KMS-11 (cell line): ENCODE measurements at regions not wholly inside any gene's neighbourhood (a gene's known extent, or its start where the extent isn't known, plus 50 kb on each side); places are given as distances from the start of the nearest gene placed in this dataset.
"Not testable (repeated sequence)": the region's sequence is repeated elsewhere in the genome, so short reads cannot be mapped to it uniquely, and the experiment has no call there.

ENCODE experiments used
- H2AFZ ChIP-seq: fragments of 200-600 bp; sonication (generic); 2 replicates; pipeline ENCODE4 v1.6.1; 2016; ENCODE audit warnings: antibody characterized with exemption, mixed run types, low read depth
- H3K27ac ChIP-seq: fragments of 200-600 bp; sonication (generic); 2 replicates; pipeline ENCODE4 v1.6.1; 2016; ENCODE audit warnings: mild to moderate bottlenecking, mixed run types
- H3K27me3 ChIP-seq: fragments of 200-600 bp; sonication (generic); 2 replicates; pipeline ENCODE4 v1.6.1; 2017; ENCODE audit warnings: mild to moderate bottlenecking, low read depth, mixed run types, moderate library complexity; ENCODE audit not compliant: insufficient read depth
- H3K36me3 ChIP-seq: fragments of 200-600 bp; sonication (generic); 2 replicates; pipeline ENCODE4 v1.6.1; 2017; ENCODE audit warnings: mild to moderate bottlenecking, mixed run types; ENCODE audit not compliant: insufficient read depth
- H3K4me1 ChIP-seq: fragments of 200-600 bp; sonication (generic); 2 replicates; pipeline ENCODE4 v1.6.1; 2016; ENCODE audit warnings: mild to moderate bottlenecking, low read depth, mixed run types; ENCODE audit not compliant: poor library complexity, severe bottlenecking
- H3K4me2 ChIP-seq: fragments of 200-600 bp; sonication (generic); 2 replicates; pipeline ENCODE4 v1.7.0; 2016; ENCODE audit warnings: mild to moderate bottlenecking, mixed run types
- H3K4me3 ChIP-seq: fragments of 200-600 bp; sonication (generic); IDR thresholded peaks from 2 replicates; pipeline ENCODE4 v1.6.1; 2017; ENCODE audit warnings: low read depth, low read length, mixed read lengths; ENCODE audit not compliant: insufficient read depth
- H3K79me2 ChIP-seq: fragments of 200-600 bp; sonication (generic); 2 replicates; pipeline ENCODE4 v1.6.1; 2016; ENCODE audit warnings: low read depth, mixed run types; ENCODE audit not compliant: insufficient read depth
- H3K9ac ChIP-seq: fragments of 200-600 bp; sonication (generic); 2 replicates; pipeline ENCODE4 v1.6.1; 2016; ENCODE audit warnings: mild to moderate bottlenecking, mixed run types
- H4K20me1 ChIP-seq: fragments of 200-600 bp; sonication (generic); 2 replicates; pipeline ENCODE4 v1.6.1; 2016; ENCODE audit warnings: mild to moderate bottlenecking, mixed run types; ENCODE audit not compliant: insufficient read depth
- CTCF ChIP-seq: fragments of 200-600 bp; sonication (generic); conservative IDR thresholded peaks from 2 replicates; pipeline ENCODE4 v1.6.1; 2017; ENCODE audit warnings: low read depth, mild to moderate bottlenecking, antibody characterized with exemption, low read length, moderate library complexity, mixed read lengths

- H3K9ac ChIP-seq, result no peak overlapping the region
- H2AFZ ChIP-seq, result no peak overlapping the region
- no peaks in the 10 kb centered on the region for H4K20me1 ChIP-seq
- no peak overlapping the region for H3K4me3 ChIP-seq
- no peak for TF ChIP-seq CTCF
- H3K4me1 ChIP-seq, result no peaks in the 10 kb centered on the region
- H3K4me2 ChIP-seq, result no peak overlapping the region
- no peaks in the 10 kb centered on the region for H3K79me2 ChIP-seq
- no peaks in the 10 kb centered on the region for H3K36me3 ChIP-seq
- H3K27me3 ChIP-seq, result no peaks in the 10 kb centered on the region
- no peak overlapping the region for H3K27ac ChIP-seq
Observed at GRCh38 chr10:30171601-30172000, 112.2 kb upstream of the JCAD start.

- H3K79me2 ChIP-seq, result no peaks in the 10 kb centered on the region
- no peaks in the 10 kb centered on the region for H4K20me1 ChIP-seq
- H3K9ac ChIP-seq, result no peak overlapping the region
- no peak overlapping the region for H3K4me2 ChIP-seq
- no peaks in the 10 kb centered on the region for H3K36me3 ChIP-seq
- H3K27me3 ChIP-seq, result no peaks in the 10 kb centered on the region
- no peak overlapping the region for H3K27ac ChIP-seq
- TF ChIP-seq CTCF, result no peak
- H3K4me1 ChIP-seq, result no peaks in the 10 kb centered on the region
- H2AFZ ChIP-seq, result no peak overlapping the region
- H3K4me3 ChIP-seq, result no peak overlapping the region
Observed at GRCh38 chr10:30170814-30171213, 111.4 kb upstream of the JCAD start.

GRCh38 chr10:30170146-30170545 lies 110.8 kb upstream of the JCAD start:
- H4K20me1 ChIP-seq, result no peaks in the 10 kb centered on the region
- no peaks in the 10 kb centered on the region for H3K36me3 ChIP-seq
- H3K79me2 ChIP-seq, result no peaks in the 10 kb centered on the region
- no peak overlapping the region for H3K9ac ChIP-seq
- H3K4me1 ChIP-seq, result no peaks in the 10 kb centered on the region
- no peak overlapping the region for H3K4me3 ChIP-seq
- H3K27me3 ChIP-seq, result no peaks in the 10 kb centered on the region
- no peak for TF ChIP-seq CTCF
- no peak overlapping the region for H3K4me2 ChIP-seq
- H2AFZ ChIP-seq, result no peak overlapping the region
- no peak overlapping the region for H3K27ac ChIP-seq

- Histone ChIP-seq H3K27ac (no peak overlapping the region), H3K27me3 (no peaks in the 10 kb centered on the region), H3K4me3 (no peak overlapping the region), H3K36me3 (no peaks in the 10 kb centered on the region), H3K9ac (no peak overlapping the region), H3K4me1 (no peaks in the 10 kb centered on the region), H3K4me2 (no peak overlapping the region), H3K79me2 (no peaks in the 10 kb centered on the region), H4K20me1 (no peaks in the 10 kb centered on the region), H2AFZ (no peak overlapping the region)
- no peak for TF ChIP-seq CTCF
Observed at GRCh38 chr10:30169342-30169741, 110.0 kb upstream of the JCAD start.

GRCh38 chr10:30166929-30167328 lies 107.5 kb upstream of the JCAD start:
- H3K4me3 ChIP-seq, result no peak overlapping the region
- no peak overlapping the region for H2AFZ ChIP-seq
- H3K4me1 ChIP-seq, result no peaks in the 10 kb centered on the region
- H3K27me3 ChIP-seq, result no peaks in the 10 kb centered on the region
- H3K36me3 ChIP-seq, result no peaks in the 10 kb centered on the region
- no peaks in the 10 kb centered on the region for H3K79me2 ChIP-seq
- no peak for TF ChIP-seq CTCF
- H3K4me2 ChIP-seq, result no peak overlapping the region
- H4K20me1 ChIP-seq, result no peaks in the 10 kb centered on the region
- no peak overlapping the region for H3K9ac ChIP-seq
- no peak overlapping the region for H3K27ac ChIP-seq

- not testable (repeated sequence) for H3K4me2 ChIP-seq, H3K9ac ChIP-seq, H2AFZ ChIP-seq, H3K36me3 ChIP-seq, H3K27me3 ChIP-seq, H3K4me3 ChIP-seq, H3K4me1 ChIP-seq, H3K27ac ChIP-seq, H4K20me1 ChIP-seq, H3K79me2 ChIP-seq
Observed at GRCh38 chr10:30163410-30163809, 104.0 kb upstream of the JCAD start.

- H3K4me2 ChIP-seq, H3K27me3 ChIP-seq, H3K4me1 ChIP-seq, H4K20me1 ChIP-seq, H3K79me2 ChIP-seq, H3K27ac ChIP-seq, H2AFZ ChIP-seq, H3K36me3 ChIP-seq, H3K4me3 ChIP-seq, H3K9ac ChIP-seq: not testable (repeated sequence)
Observed at GRCh38 chr10:30162796-30163195, 103.4 kb upstream of the JCAD start.
